Fibroblast of lung (primary cell): ENCODE measurements at regions not wholly inside any gene's neighbourhood (a gene's known extent, or its start where the extent isn't known, plus 50 kb on each side); places are given as distances from the start of the nearest gene placed in this dataset.

Source experiments
- CTCF ChIP-seq, 2 donors: IDR thresholded peaks in 1 of 2; conservative IDR thresholded peaks in 1 of 2; 1 replicate in 1 of 2; 2 replicates in 1 of 2; pipeline ENCODE4 v1.5.1; 2011 to 2012; ENCODE audit warnings: low read length in 2 of 2, control low read depth in 1 of 2, inconsistent platforms in 1 of 2, low read depth in 1 of 2, mild to moderate bottlenecking in 1 of 2
- EZH2 ChIP-seq: IDR thresholded peaks from 2 replicates; pipeline ENCODE4 v1.5.1; 2012; ENCODE audit warnings: low read length, control low read depth, mild to moderate bottlenecking; ENCODE audit errors: missing control alignments

GRCh38 chr5:167903659-167904058 is 387.8 kb upstream of the WWC1 start:
- TF ChIP-seq EZH2 (no peak), CTCF (conservative IDR thresholded peaks at IDR 0.05 in 1 of 2, IDR thresholded peaks at IDR 0.05 in 1 of 2; ENCODE audit: low read depth in 1 of 2, low read length in 2 of 2) (no peak)
